Osteoblast (primary cell): ENCODE measurements at regions not wholly inside any gene's neighbourhood (a gene's known extent, or its start where the extent isn't known, plus 50 kb on each side); places are given as distances from the start of the nearest gene placed in this dataset.
A peak's percentile ranks its signal among the peaks of the same experiment; 100 is the strongest.

Source experiments
- DNase-seq: peaks from one replicate; pipeline ENCODE4 v3.0.0; 2011; ENCODE audit warnings: low spot score, mixed read lengths; ENCODE audit not compliant: insufficient read length; ENCODE audit errors: missing footprints
- H2AFZ ChIP-seq: 2 replicates; pipeline ENCODE4 v1.6.0; 2011; ENCODE audit warnings: mild to moderate bottlenecking, low read length
- H3K27ac ChIP-seq: 2 replicates; pipeline ENCODE4 v1.5.1; 2011; ENCODE audit warnings: mild to moderate bottlenecking, low read depth, low read length, moderate library complexity
- H3K27me3 ChIP-seq: 2 replicates; pipeline ENCODE4 v1.6.0; 2012; ENCODE audit warnings: mild to moderate bottlenecking, control low read depth, inconsistent platforms, low read length, moderate library complexity; ENCODE audit not compliant: insufficient read depth
- H3K36me3 ChIP-seq: 2 replicates; pipeline ENCODE4 v1.5.1; 2011; ENCODE audit warnings: mild to moderate bottlenecking, low read length, control low read depth, moderate library complexity; ENCODE audit not compliant: insufficient read depth
- H3K4me1 ChIP-seq: 2 replicates; pipeline ENCODE4 v1.5.1; 2011; ENCODE audit warnings: mild to moderate bottlenecking, low read length, control low read depth, moderate library complexity; ENCODE audit not compliant: insufficient read depth
- H3K4me2 ChIP-seq: 2 replicates; pipeline ENCODE4 v1.6.0; 2011; ENCODE audit warnings: mild to moderate bottlenecking, low read length; ENCODE audit not compliant: insufficient read depth
- H3K4me3 ChIP-seq: fragments of 200-600 bp; sonication (generic); 3 replicates; pipeline ENCODE4 v1.5.1; 2012; ENCODE audit warnings: mild to moderate bottlenecking, low read length, inconsistent platforms; ENCODE audit not compliant: insufficient read depth
- H3K79me2 ChIP-seq: 2 replicates; pipeline ENCODE4 v1.6.0; 2012; ENCODE audit warnings: mild to moderate bottlenecking, low read length, control low read depth, inconsistent platforms; ENCODE audit not compliant: insufficient read depth
- H3K9me3 ChIP-seq: 2 replicates; pipeline ENCODE4 v1.5.1; 2011; ENCODE audit warnings: low read depth, low read length, control low read depth
- H4K20me1 ChIP-seq: 2 replicates; pipeline ENCODE4 v1.6.0; 2012; ENCODE audit warnings: mild to moderate bottlenecking, low read length, control low read depth; ENCODE audit not compliant: insufficient read depth
- CTCF ChIP-seq: IDR thresholded peaks from 2 replicates; pipeline ENCODE4 v1.5.1; 2011; ENCODE audit warnings: mild to moderate bottlenecking, low read depth, low read length, moderate library complexity; ENCODE audit errors: extremely low read depth

GRCh38 chr6:90941885-90942284 is 355.0 kb upstream of the MAP3K7 start:
- Histone ChIP-seq H3K27me3 (no peaks in the 10 kb centered on the region), H4K20me1 (no peaks in the 10 kb centered on the region), H3K4me2 (no peak overlapping the region), H3K36me3 (no peaks in the 10 kb centered on the region), H2AFZ (no peak overlapping the region), H3K4me3 (no peak overlapping the region), H3K9me3 (no peaks in the 10 kb centered on the region), H3K79me2 (no peaks in the 10 kb centered on the region), H3K27ac (no peak overlapping the region), H3K4me1 (no peaks in the 10 kb centered on the region)
- no peak for TF ChIP-seq CTCF
- DNase-seq = no peak

DNA sequence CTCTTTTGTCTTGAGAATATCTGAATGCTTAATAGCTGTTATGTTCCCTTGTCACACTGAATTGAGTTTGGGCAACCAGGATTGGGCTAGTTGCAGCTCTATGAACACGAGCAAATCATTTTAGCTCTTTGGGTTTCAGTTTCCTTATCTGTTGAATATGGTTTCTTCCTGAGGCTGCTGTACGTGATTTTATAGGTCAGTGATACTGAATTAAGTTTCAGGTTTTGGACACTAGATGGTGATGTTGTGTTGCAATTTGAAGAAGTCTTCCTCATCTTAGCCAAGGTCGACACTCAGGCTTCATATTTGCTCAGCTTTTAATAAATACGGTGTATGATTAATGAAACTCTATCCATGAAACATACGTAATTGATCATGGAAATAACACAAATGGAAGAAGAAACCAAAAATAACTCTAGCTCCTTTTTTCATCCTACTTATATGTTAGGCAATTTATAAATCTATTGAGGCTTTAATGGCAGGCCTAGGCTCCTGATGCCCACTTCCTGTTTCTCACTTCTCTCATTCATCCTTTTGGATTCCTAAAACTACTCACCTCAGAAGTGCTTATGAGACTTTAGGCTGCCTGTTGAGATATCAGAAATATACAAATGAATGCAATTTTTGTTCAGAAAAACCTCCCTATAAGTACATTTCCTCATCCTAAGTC is 354.1 kb upstream of the MAP3K7 start:
- no peak overlapping the region for H3K4me3 ChIP-seq
- H2AFZ ChIP-seq = peak overlapping the region; percentile 46

DNA sequence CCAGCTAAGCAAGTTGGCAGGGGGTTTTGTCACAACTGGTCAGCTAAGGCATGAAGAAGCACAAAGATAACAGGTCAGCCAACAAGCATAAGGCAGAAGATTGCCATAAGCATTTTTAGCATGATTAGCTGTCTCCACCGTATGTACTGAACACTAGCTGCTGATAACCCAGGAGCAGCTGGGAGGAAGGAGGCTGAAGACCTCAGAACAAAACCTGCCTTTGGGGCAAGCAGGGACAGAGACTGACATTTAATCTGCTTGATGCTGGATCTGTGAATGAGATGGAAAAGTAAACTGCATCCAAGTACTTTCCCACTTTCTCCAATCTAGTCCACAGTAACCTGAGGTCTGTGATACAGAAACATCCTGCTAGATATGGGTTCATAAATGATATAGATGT is 353.0 kb upstream of the MAP3K7 start:
- DNase-seq = no peak
- no peaks in the 10 kb centered on the region for H3K9me3 ChIP-seq
- no peaks in the 10 kb centered on the region for H3K36me3 ChIP-seq
- H3K4me2 ChIP-seq = no peak overlapping the region
- no peaks in the 10 kb centered on the region for H4K20me1 ChIP-seq
- no peak overlapping the region for H3K4me3 ChIP-seq
- no peaks in the 10 kb centered on the region for H3K79me2 ChIP-seq
- no peak overlapping the region for H3K27ac ChIP-seq
- TF ChIP-seq CTCF = no peak
- H2AFZ ChIP-seq = no peak overlapping the region
- H3K27me3 ChIP-seq = no peaks in the 10 kb centered on the region
- H3K4me1 ChIP-seq = no peaks in the 10 kb centered on the region

More for the DNA sequence above, 354.1 kb upstream of the MAP3K7 start:
- peak overlapping the region; percentile 27 for H3K4me2 ChIP-seq
- no peaks in the 10 kb centered on the region for H3K27me3 ChIP-seq
- no peaks in the 10 kb centered on the region for H3K36me3 ChIP-seq
- H3K79me2 ChIP-seq = no peaks in the 10 kb centered on the region
- no peaks in the 10 kb centered on the region for H3K4me1 ChIP-seq
- H3K9me3 ChIP-seq = no peaks in the 10 kb centered on the region
- no peak for DNase-seq
- H3K27ac ChIP-seq = no peak overlapping the region
- TF ChIP-seq CTCF = peak; percentile 44
- no peaks in the 10 kb centered on the region for H4K20me1 ChIP-seq

DNA sequence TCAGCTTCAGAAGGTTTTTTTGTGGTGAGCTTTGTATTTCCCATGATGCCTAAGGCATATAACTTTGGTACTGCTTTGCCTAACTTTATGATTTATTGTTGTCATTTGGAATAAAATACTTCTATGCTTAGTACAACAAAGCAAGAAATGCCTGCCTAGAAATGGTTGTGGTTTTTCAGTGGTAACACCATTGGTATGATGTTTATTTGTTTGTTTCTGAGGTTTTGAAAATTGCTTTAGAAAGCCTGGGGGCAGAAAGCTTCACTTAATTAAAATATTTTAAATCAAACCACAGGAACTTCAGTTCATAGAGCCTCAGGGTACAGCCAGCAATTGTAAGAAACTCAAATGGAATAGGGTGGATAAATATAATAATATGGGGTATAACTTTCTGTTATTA is 351.2 kb upstream of the MAP3K7 start:
- H3K4me1 ChIP-seq = no peaks in the 10 kb centered on the region
- H3K79me2 ChIP-seq = no peaks in the 10 kb centered on the region
- no peaks in the 10 kb centered on the region for H3K9me3 ChIP-seq
- TF ChIP-seq CTCF = no peak
- no peak overlapping the region for H3K4me3 ChIP-seq
- H2AFZ ChIP-seq = no peak overlapping the region
- H3K27me3 ChIP-seq = no peaks in the 10 kb centered on the region
- H3K4me2 ChIP-seq = no peak overlapping the region
- H3K36me3 ChIP-seq = no peaks in the 10 kb centered on the region
- no peaks in the 10 kb centered on the region for H4K20me1 ChIP-seq
- no peak overlapping the region for H3K27ac ChIP-seq
- DNase-seq = no peak
